ENCODE measurements at regions not wholly inside any gene's neighbourhood (a gene's known extent, or its start where the extent isn't known, plus 50 kb on each side); places are given as distances from the start of the nearest gene placed in this dataset.

DNA sequence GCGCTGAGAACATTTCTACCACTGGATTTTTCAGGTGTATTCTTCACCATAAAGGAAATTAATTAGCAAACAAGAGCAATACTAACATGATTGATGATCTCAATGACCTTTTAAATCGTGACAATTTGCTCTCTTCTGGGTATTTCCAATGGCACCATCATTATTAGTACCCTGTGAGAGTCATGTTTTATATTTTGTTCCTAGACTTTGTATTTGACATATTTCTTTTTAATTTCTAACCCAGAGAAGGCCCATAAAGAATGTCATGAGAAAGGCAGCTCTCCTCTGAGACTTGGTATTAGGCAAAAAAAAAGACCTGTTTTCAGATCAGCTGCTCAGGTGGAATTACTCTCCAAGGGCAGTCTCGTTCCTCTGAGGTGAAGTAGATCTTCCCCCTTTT, 1253.4 kb downstream of the ROBO2 start:
- TF ChIP-seq CTCF (optimal IDR thresholded peaks at IDR 0.05 in 1 of 3, IDR thresholded peaks at IDR 0.05 in 1 of 3, conservative IDR thresholded peaks at IDR 0.05 in 1 of 3; ENCODE audit: extremely low read depth in 1 of 3, insufficient read depth in 2 of 3, low read length in 3 of 3) = no peak
- no peak for TF ChIP-seq EZH2 (IDR thresholded peaks at IDR 0.05; ENCODE audit: low read length)

Measured in keratinocyte (primary cell).